Ishikawa (cell line): ENCODE measurements at regions not wholly inside any gene's neighbourhood (a gene's known extent, or its start where the extent isn't known, plus 50 kb on each side); places are given as distances from the start of the nearest gene placed in this dataset.
A peak's percentile ranks its signal among the peaks of the same experiment; 100 is the strongest.

Source experiments
- CEBPB ChIP-seq: IDR thresholded peaks from 2 replicates; pipeline ENCODE4 v1.6.1; 2012
- CREB1 ChIP-seq: IDR thresholded peaks from 2 replicates; pipeline ENCODE4 v1.6.1; 2012; ENCODE audit warnings: low read depth
- EGR1 ChIP-seq: IDR thresholded peaks from 2 replicates; pipeline ENCODE4 v1.6.1; 2012
- EP300 ChIP-seq: IDR thresholded peaks from 2 replicates; pipeline ENCODE4 v1.6.1; 2012; ENCODE audit warnings: borderline replicate concordance
- FOXM1 ChIP-seq: IDR thresholded peaks from 2 replicates; pipeline ENCODE4 v1.6.1; 2012; ENCODE audit warnings: low read depth, borderline replicate concordance
- NFIC ChIP-seq: IDR thresholded peaks from 2 replicates; pipeline ENCODE4 v1.6.1; 2012
- RAD21 ChIP-seq: IDR thresholded peaks from 2 replicates; pipeline ENCODE4 v1.6.1; 2012; ENCODE audit warnings: low read depth
- REST ChIP-seq: IDR thresholded peaks from 2 replicates; pipeline ENCODE4 v1.6.1; 2012; ENCODE audit warnings: low read depth, mild to moderate bottlenecking
- TAF1 ChIP-seq: IDR thresholded peaks from 2 replicates; pipeline ENCODE4 v1.6.1; 2012; ENCODE audit warnings: low read depth, mild to moderate bottlenecking
- TCF12 ChIP-seq: IDR thresholded peaks from 2 replicates; pipeline ENCODE4 v1.6.1; 2012; ENCODE audit warnings: low read depth
- TEAD4 ChIP-seq: IDR thresholded peaks from 2 replicates; pipeline ENCODE4 v1.6.1; 2012
- USF1 ChIP-seq: IDR thresholded peaks from 2 replicates; pipeline ENCODE4 v1.6.1; 2012
- YY1 ChIP-seq: IDR thresholded peaks from 2 replicates; pipeline ENCODE4 v1.6.1; 2012; ENCODE audit warnings: low read depth
- ZBTB7A ChIP-seq: IDR thresholded peaks from 2 replicates; pipeline ENCODE4 v1.6.1; 2012; ENCODE audit warnings: low read depth
- TF ChIP-seq, protein P1 (sequence below): IDR thresholded peaks from 2 replicates; pipeline ENCODE4 v1.6.1; 2012

- TF ChIP-seq, protein P1, sequence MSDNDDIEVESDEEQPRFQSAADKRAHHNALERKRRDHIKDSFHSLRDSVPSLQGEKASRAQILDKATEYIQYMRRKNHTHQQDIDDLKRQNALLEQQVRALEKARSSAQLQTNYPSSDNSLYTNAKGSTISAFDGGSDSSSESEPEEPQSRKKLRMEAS: no peak
- 0 out of 2 replicates have a peak, but pooled peaks have one; percentile 6 for TF ChIP-seq FOXM1
- no peak for TF ChIP-seq CEBPB
- TF ChIP-seq TCF12: peak; percentile 55; the same call in 1 of the 2 replicates
- no peak; the same call in 1 of the 2 replicates for TF ChIP-seq NFIC
- TF ChIP-seq EP300: peak; percentile 57; the same call in 1 of the 2 replicates
- TF ChIP-seq TEAD4: peak; percentile 67
- no peak for TF ChIP-seq REST
Observed at GRCh38 chrX:46260499-46260898, 284.7 kb downstream of the ZNF674 start.

- TF ChIP-seq TCF12 (no peak), EGR1 (no peak), REST (no peak), EP300 (no peak), YY1 (no peak), CREB1 (no peak), RAD21 (no peak), USF1 (no peak), TAF1 (no peak), FOXM1 (no peak), NFIC (no peak), ZBTB7A (no peak), CEBPB (no peak), TEAD4 (no peak)
- TF ChIP-seq, protein P1: no peak
Observed at GRCh38 chrX:46258356-46258755, 286.9 kb downstream of the ZNF674 start.

DNA sequence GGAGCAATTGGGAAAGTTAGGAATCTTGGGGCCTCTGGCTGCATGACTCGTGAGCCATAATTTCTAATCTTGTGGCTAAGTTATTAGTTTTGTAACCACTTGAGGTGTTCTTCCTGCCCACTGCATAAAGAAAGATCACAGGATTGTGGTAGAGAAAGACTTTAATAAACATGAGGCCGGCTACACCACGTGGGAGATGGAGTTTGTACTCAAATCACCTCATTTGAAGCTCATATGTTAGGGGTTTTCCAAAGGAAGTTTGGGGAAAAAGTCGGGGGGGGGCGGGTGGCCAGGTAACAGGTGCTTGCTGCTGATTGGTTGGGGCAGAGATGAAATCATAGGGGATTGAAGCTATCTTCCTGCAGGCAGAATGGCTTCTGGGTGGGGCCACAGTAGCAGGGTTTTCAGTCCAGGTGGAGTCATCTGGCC, 287.8 kb downstream of the ZNF674 start:
- TF ChIP-seq, protein P1: no peak
- no peak for TF ChIP-seq ZBTB7A
- no peak for TF ChIP-seq TEAD4

- TF ChIP-seq, protein P1: no peak
- TF ChIP-seq ZBTB7A (no peak), RAD21 (no peak), CREB1 (no peak), TEAD4 (no peak), TCF12 (no peak), CEBPB (no peak), TAF1 (no peak)
Observed at GRCh38 chrX:46256875-46257274, 288.3 kb downstream of the ZNF674 start.

DNA sequence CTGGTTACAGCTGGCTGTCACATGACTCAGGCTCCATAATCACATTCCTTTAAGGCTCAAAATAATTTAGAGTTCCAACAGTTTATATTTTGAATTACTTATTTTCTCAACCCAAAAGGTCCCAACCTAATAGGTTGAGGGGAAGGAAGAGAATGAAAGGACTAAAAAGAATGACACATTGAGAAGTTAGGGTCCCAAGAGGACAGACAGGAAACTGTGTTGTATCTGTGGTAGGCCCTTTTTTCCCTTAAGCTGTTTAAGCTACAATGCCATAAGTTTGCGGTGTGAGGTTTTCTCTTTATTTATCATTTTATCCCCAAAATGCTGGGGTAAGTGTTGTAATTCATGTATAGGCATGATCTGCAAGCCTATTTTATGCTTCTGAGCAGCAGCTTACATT, 290.2 kb downstream of the ZNF674 start:
- no peak for TF ChIP-seq FOXM1
- no peak for TF ChIP-seq ZBTB7A
- TF ChIP-seq EP300: no peak
- TF ChIP-seq NFIC: no peak
- no peak for TF ChIP-seq YY1
- no peak for TF ChIP-seq EGR1
- no peak for TF ChIP-seq USF1
- TF ChIP-seq CEBPB: no peak
- no peak for TF ChIP-seq REST
- no peak for TF ChIP-seq TCF12
- no peak for TF ChIP-seq TEAD4
- TF ChIP-seq TAF1: no peak
- TF ChIP-seq, protein P1: no peak
- TF ChIP-seq RAD21: no peak
- TF ChIP-seq CREB1: no peak
